Ovary (tissue), 3 donors: ENCODE measurements at regions not wholly inside any gene's neighbourhood (a gene's known extent, or its start where the extent isn't known, plus 50 kb on each side); places are given as distances from the start of the nearest gene placed in this dataset.

Experiments
- CTCF ChIP-seq, 3 donors: fragments of 450-650 bp in 2 of 3; fragments of 200-600 bp in 1 of 3; IDR thresholded peaks; one replicate each; pipeline versions ENCODE4 v1.5.1 to v1.8.0; 2016 to 2022; ENCODE audit warnings: antibody characterized with exemption in 3 of 3, mild to moderate bottlenecking in 1 of 3
- EP300 ChIP-seq: sonication (generic); formaldehyde crosslinking; IDR thresholded peaks from one replicate; pipeline ENCODE4 v1.6.1; 2017; ENCODE audit warnings: antibody characterized with exemption
- POLR2A ChIP-seq: fragments of 450-650 bp; IDR thresholded peaks from one replicate; pipeline ENCODE4 v1.6.1; 2017; ENCODE audit warnings: antibody characterized with exemption, mild to moderate bottlenecking, moderate library complexity
- donor health status: DM: no; HTN: no; CAD: no.

- TF ChIP-seq CTCF (IDR thresholded peaks at IDR 0.05), result no peak
- no peak for TF ChIP-seq POLR2A
- TF ChIP-seq EP300, result no peak
Measured at GRCh38 chr3:35519936-35520335, 119.4 kb upstream of the ARPP21 start.
